Suprapubic skin (tissue), 4 donors: ENCODE measurements at regions not wholly inside any gene's neighbourhood (a gene's known extent, or its start where the extent isn't known, plus 50 kb on each side); places are given as distances from the start of the nearest gene placed in this dataset.

Experiments used
- EP300 ChIP-seq: sonication (generic); formaldehyde crosslinking; IDR thresholded peaks from one replicate; pipeline ENCODE4 v1.6.1; 2017; ENCODE audit warnings: antibody characterized with exemption
- POLR2AphosphoS5 ChIP-seq, 3 donors: sonication (generic); formaldehyde crosslinking; IDR thresholded peaks; one replicate each; pipeline ENCODE4 v1.6.1; 2017; ENCODE audit warnings: antibody characterized with exemption in 3 of 3
- TF ChIP-seq, protein P1 (sequence below), 2 donors: fragments of 200-600 bp in 1 of 2; fragments of 450-650 bp in 1 of 2; sonication (generic) in 1 of 2; IDR thresholded peaks; one replicate each; pipeline ENCODE4 v1.5.1; 2016 to 2019; ENCODE audit warnings: antibody characterized with exemption in 2 of 2, mild to moderate bottlenecking in 1 of 2, moderate library complexity in 1 of 2

DNA sequence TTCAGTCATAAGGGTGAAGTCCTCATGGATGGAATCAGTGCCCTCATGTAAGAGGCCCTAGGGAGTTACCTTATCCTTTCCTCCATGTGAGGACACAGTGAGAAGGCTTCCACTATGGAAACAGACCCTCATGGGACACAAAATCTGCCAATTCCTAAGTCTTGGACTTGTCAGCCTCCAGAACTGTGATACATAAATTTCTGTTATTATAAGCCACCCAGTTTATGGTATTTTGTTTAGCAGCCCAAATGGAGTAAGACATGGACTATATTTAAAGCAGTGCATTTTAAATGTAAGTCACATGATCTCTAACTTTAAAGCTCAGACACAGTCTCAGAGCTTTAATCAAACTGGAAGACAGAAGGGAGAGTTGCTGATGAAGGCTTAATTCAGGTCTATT, 619.8 kb upstream of the CHORDC1 start:
- TF ChIP-seq, protein P1, sequence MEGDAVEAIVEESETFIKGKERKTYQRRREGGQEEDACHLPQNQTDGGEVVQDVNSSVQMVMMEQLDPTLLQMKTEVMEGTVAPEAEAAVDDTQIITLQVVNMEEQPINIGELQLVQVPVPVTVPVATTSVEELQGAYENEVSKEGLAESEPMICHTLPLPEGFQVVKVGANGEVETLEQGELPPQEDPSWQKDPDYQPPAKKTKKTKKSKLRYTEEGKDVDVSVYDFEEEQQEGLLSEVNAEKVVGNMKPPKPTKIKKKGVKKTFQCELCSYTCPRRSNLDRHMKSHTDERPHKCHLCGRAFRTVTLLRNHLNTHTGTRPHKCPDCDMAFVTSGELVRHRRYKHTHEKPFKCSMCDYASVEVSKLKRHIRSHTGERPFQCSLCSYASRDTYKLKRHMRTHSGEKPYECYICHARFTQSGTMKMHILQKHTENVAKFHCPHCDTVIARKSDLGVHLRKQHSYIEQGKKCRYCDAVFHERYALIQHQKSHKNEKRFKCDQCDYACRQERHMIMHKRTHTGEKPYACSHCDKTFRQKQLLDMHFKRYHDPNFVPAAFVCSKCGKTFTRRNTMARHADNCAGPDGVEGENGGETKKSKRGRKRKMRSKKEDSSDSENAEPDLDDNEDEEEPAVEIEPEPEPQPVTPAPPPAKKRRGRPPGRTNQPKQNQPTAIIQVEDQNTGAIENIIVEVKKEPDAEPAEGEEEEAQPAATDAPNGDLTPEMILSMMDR (IDR thresholded peaks at IDR 0.05): no peak
- TF ChIP-seq POLR2AphosphoS5 (IDR thresholded peaks at IDR 0.05) (no peak), EP300 (no peak)
